GM13977 (cell line): ENCODE measurements at regions not wholly inside any gene's neighbourhood (a gene's known extent, or its start where the extent isn't known, plus 50 kb on each side); places are given as distances from the start of the nearest gene placed in this dataset.

Experiments used
- DNase-seq: peaks from one replicate; pipeline ENCODE4 v3.0.0; 2012; ENCODE audit warnings: low spot score
- CTCF ChIP-seq: IDR thresholded peaks from 2 replicates; pipeline ENCODE4 v1.5.1; 2012; ENCODE audit warnings: mild to moderate bottlenecking, control low read depth; ENCODE audit not compliant: insufficient read depth; ENCODE audit errors: extremely low read depth, missing control alignments
- in situ Hi-C: fragments of 300-500 bp; cut with MboI; formaldehyde crosslinking; loops from one replicate; pipeline ENCODE4 v1.12.0; 2022; ENCODE audit warnings: low sequenced_read_pairs, low pct_unique_long_range_greater_than_20kb, mixed read lengths, inconsistent platforms; ENCODE audit not compliant: unreplicated experiment

- no peak for TF ChIP-seq CTCF
- in situ Hi-C loops, result no loop called here
- no peak for DNase-seq
Observed at GRCh38 chr10:62503872-62504271, 129.7 kb downstream of the ZNF365 start.

GRCh38 chr10:62506371-62506770 is 132.2 kb downstream of the ZNF365 start:
- DNase-seq, result no peak
- TF ChIP-seq CTCF, result no peak
- in situ Hi-C loops, result no loop called here

GRCh38 chr10:62511238-62511637 is 137.1 kb downstream of the ZNF365 start:
- DNase-seq, result no peak
- no peak for TF ChIP-seq CTCF
- in situ Hi-C loops, result no loop called here

- DNase-seq, result peak; percentile 15
- no peak for TF ChIP-seq CTCF
- in situ Hi-C loops, result no loop called here
Observed at GRCh38 chr10:62511656-62512055, 137.5 kb downstream of the ZNF365 start.

GRCh38 chr10:62512732-62513475 is 138.7 kb downstream of the ZNF365 start:
- no peak for DNase-seq
- TF ChIP-seq CTCF, result no peak
- in situ Hi-C loops, result no loop called here

- DNase-seq, result no peak
- in situ Hi-C loops, result no loop called here
- no peak for TF ChIP-seq CTCF
Observed at GRCh38 chr10:62514079-62514693, 140.0 kb downstream of the ZNF365 start.
